ENCODE measurements at regions not wholly inside any gene's neighbourhood (a gene's known extent, or its start where the extent isn't known, plus 50 kb on each side); places are given as distances from the start of the nearest gene placed in this dataset.
A peak's percentile ranks its signal among the peaks of the same experiment; 100 is the strongest.

DNA sequence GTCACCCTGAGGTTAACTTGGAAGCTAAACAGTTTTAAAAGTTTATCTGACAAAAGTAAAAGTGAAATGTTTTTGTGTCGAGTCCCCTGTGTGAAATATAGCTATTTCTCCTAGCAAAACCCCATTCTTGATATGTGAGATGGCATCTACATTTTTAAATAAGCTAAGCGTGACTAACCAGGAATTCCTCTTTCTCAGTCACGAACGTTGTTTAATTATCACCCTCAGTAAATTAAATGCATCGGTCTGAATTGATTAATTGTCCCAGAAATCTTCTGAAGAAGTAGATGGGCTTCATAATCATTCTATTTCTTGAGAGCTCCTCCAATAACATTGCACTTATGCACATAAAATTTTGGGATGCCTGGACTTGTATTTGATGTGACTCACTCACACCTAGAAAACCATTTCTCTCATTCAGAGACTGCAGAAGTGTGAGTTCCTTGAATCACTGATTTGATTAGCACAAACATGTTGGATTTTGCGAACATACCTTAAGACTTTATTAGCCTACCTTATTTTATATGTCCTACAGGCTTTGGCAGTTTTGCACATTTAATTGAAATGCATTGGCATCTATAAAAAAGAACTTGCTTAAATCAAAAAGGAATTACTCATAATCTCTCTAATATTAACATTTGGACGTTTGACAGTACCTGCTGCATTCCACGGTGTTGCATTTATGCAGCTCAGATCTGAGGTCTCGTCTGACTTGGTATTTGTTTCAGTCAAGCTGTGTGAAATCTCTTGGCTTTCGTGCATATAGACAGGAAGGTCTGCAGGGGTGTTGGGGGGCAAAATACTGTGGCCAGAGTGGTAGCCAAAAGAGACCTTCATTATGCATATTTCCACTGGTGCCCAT lies 475.2 kb downstream of the EPHA4 start:
- no peak for DNase-seq (ENCODE audit: extremely low read depth, low read depth)

GRCh38 chr2:221097568-221097915 lies 474.6 kb downstream of the EPHA4 start:
- DNase-seq (ENCODE audit: extremely low read depth, low read depth), result no peak

DNA sequence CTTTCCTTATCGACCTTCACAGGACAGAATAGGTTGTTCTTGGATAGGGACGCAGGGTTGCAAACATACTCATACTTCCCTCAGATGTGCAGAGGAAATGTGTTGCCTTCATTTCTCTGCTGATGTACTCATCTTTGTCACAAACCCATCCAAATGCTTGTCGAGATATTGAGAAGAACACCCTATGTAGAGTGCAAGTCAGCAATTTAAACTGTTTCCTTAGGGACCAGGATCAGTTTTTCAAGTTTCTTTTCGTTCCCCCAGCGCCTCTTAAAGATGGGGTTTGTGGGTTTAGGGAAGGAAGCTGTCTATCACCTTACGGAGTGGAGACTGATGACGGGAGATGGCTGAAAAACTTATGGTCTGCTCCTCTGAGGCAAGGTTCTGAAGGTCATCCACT lies 474.2 kb downstream of the EPHA4 start:
- no peak for DNase-seq (ENCODE audit: extremely low read depth, low read depth)

- DNase-seq (ENCODE audit: extremely low read depth, low read depth), result no peak
Observed at GRCh38 chr2:221100467-221101089, 471.5 kb downstream of the EPHA4 start.

DNA sequence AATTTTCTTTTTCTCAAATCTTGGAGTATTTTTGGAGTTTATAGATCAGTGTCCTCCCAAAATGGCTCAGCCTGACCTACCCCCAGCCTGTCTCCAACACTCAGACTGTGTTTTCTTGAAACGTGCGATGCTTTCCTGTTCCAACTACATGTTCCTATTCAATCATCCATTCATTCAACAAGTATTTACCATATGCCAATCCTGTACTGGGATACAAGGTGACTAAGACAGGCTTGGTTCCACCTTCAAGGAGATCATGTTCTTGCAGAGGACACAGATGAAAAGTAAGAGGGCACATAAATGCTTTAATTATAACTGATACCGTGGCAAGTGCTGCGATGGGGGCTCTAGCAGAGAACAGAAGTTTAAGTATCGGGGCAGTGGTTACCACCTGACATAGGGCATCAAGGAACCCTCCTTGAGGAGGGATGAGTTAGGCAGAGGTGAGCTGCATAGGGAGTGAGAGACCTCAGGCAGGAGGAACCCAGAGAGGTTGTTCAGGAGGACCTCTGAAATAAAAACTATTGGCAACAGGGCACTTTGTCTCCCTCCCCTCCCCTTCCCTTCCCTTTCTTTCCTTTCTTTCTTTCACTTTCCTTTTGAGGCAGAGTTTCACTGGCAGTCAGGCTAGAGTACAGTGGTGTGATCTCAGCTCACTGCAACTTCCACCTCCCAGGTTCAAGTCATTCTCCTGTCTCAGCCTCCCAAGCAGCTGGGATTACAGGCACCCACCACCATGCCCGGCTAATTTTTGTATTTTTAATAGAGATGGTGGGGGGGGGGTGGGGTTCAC lies 469.0 kb downstream of the EPHA4 start:
- no peak for DNase-seq (ENCODE audit: extremely low read depth, low read depth)

DNA sequence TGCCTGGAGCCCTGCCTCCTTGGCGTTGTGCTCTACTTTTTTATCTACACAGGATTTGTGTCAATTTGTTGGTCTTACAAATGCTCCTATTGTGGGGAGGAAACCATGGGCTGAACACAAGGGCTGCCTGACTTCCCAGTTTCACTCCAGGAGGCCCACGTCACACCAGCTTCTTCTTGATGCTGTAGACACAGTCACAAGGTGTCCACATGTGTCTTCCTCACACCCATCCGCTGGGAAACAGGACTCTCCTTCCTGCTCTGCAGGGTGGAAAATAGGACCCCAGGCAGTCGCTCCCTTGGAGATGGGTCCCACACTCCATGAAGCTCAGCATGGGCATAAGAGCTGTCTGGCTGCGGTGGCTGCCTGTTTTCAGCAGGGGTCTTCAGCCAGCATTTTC lies 468.2 kb downstream of the EPHA4 start:
- no peak for DNase-seq (ENCODE audit: extremely low read depth, low read depth)

DNA sequence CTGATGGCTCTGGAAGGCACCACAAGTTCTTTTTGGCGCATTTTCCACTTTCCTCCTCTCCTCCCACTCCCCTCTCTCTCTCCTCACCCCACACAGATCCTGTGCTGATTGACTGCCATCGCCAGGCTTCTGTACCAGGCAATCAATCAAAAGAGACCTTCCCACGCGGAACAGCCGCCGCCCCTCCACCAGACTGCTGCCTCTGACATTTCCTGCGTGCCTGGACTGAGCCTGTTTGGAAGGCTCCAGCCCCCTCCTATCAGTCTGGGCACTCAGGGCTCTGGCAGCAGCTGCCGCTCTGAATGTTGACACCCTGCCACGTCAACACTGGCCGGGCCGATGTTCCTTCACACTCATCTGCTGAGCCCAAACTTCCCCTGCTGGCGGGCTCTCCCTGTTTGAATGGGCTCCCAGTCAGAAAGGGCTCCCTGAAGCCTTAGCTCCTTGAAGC lies 467.7 kb downstream of the EPHA4 start:
- peak; percentile 26 for DNase-seq (ENCODE audit: extremely low read depth, low read depth)

DNA sequence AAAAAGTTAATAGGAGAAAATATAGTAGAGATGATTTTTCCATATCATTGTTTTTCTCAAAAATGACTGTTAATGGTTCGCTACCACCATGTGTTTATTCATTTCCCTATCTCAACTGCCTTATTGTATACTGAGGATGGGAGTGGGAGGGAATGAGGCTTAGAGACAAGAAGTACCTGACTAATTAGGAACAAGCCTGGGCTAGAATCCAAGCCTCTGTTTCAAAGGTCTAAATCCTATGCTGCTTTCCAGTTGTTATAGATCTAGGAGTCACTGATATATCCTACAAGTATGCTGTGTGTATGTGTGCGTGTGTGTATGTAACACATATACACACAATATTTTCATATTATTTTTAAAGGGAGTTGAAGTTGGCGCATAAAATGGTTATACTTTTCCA lies 465.9 kb downstream of the EPHA4 start:
- no peak for DNase-seq (ENCODE audit: extremely low read depth, low read depth)

DNA sequence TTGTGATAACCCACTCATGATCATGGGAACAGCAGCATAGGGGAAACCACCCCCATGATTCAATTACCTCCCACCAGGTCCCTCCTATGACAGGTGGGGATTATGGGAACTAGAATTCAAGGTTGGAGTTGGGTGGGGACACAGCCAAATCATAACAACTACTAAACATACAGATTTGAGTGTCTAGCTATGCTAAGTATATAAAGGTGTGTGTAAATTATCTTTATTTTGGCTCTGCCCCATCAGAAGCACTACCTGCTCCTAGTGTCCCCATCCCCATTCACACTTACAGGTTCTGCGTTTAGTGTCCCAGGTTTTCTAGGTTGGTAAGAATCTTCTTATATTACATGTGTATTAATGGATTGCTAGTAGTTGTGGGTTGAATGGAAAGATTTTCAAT lies 464.7 kb downstream of the EPHA4 start:
- DNase-seq (ENCODE audit: extremely low read depth, low read depth), result no peak

DNA sequence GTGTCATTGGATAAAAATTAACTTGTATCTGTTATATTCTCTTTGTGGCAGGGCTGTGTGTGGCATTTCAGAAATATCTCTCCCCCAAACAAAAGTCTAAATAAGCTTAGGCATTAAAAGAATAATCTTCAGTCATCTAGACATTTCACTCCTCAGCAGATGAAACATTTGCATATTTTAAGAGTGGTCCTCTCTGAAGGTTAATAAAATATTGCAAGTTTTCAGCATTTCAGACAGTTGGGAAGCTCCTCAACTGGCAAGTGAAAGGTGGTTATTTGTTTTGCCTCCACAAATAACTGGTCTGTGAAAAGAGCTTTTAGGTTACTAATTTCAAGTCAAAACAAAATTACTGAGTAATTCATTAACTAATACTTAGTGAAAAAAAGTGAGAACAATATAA lies 462.6 kb downstream of the EPHA4 start:
- no peak for DNase-seq (ENCODE audit: extremely low read depth, low read depth)

- DNase-seq (ENCODE audit: extremely low read depth, low read depth), result no peak
Observed at GRCh38 chr2:221111739-221112138, 460.4 kb downstream of the EPHA4 start.

GRCh38 chr2:221112744-221113143 lies 459.4 kb downstream of the EPHA4 start:
- no peak for DNase-seq (ENCODE audit: extremely low read depth, low read depth)

DNA sequence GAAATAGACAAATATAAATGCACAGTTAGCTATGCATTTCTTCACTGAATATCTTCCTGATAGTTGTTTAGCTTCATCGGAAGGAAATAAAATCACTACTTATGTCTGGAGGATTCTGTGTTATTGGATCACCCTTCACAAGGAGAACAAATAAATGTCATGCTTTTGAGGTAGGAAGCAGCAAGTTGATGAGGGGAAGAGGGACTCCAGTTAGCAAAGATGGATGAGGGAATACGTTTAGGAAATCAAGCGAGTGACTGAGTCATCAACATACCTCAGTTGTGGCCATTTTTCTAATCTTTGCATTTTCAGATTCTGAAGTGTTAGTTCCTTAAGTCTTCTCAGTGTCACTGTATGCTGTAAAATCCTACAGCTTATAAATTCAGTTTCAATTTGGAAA lies 456.2 kb downstream of the EPHA4 start:
- no peak for DNase-seq (ENCODE audit: extremely low read depth, low read depth)

GRCh38 chr2:221120643-221121042 lies 451.5 kb downstream of the EPHA4 start:
- DNase-seq (ENCODE audit: extremely low read depth, low read depth), result no peak

DNA sequence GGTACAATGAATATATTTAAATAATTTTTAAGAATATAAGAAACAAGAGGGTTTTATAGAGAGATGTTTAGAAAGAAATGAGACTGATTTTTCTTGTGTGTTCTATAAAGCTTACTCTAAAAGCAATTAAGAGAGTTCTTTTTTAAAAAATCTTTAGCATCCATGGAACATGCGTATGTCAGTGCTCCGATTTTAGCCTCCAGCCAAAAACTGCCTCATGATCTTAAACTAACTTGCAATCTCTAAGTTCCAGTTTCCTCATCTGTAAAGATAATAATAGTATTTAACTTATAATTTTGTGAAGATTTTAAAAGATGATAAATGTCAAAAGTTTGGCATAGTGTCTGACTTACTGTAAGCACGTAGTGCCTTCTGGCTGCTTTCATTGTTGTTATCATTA lies 448.7 kb downstream of the EPHA4 start:
- DNase-seq (ENCODE audit: extremely low read depth, low read depth), result no peak

DNA sequence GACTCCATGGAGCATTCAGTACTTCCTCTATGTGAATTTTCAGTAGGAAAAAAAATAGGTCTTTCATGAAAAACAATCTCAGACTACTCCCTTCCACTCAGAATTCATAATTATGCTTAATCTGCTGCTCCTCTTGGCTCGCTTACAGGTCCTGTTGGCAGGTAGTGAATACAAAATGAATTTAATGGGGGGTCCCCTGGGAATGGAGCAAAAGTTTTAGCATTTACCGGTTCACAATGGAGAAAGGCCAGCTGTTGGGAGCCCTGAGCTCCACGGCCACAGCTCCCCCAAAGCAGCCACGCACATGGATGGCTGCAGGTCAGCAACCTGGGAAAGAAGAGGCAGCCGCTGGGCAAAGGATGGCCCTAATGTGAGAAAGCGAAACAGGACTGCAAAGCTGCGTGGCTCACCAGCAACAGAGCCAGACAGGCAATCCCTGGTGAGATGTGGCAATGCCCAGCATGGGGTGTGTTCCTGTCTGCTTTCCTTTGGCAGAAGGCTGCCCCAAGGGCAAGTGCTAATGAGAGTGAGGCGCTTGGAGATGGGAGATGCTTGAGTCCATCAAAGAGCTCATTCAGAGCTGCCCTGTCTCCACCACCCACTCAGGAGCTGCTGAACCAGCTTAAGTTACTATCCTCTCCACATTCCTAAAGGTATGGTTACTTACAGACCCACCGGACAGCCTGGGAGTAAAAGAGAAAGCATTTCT lies 447.4 kb downstream of the EPHA4 start:
- DNase-seq (ENCODE audit: extremely low read depth, low read depth), result no peak

DNA sequence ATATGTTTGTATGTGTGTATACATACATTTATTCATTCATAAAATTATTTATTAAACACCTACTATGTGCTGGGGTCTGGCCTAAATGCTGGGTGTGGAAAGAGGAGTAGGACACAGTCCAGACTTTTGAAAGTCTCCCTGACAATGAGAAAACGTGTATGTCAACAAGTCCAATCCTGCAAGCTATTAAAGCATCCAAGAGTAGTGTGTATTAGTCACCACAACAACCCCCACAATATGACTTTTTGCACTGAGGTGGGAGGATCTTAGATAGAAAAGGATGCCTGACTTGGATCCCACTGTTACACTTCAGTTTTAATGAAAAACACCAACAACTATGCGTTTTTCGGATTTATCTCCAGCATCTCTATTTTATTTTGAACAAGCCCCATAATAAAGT lies 446.4 kb downstream of the EPHA4 start:
- no peak for DNase-seq (ENCODE audit: extremely low read depth, low read depth)

- DNase-seq (ENCODE audit: extremely low read depth, low read depth), result no peak
Observed at GRCh38 chr2:221129657-221130056, 442.4 kb downstream of the EPHA4 start.

- no peak for DNase-seq (ENCODE audit: extremely low read depth, low read depth)
Observed at GRCh38 chr2:221130431-221130830, 441.7 kb downstream of the EPHA4 start.

GRCh38 chr2:221133941-221134340 lies 438.2 kb downstream of the EPHA4 start:
- no peak for DNase-seq (ENCODE audit: extremely low read depth, low read depth)

DNA sequence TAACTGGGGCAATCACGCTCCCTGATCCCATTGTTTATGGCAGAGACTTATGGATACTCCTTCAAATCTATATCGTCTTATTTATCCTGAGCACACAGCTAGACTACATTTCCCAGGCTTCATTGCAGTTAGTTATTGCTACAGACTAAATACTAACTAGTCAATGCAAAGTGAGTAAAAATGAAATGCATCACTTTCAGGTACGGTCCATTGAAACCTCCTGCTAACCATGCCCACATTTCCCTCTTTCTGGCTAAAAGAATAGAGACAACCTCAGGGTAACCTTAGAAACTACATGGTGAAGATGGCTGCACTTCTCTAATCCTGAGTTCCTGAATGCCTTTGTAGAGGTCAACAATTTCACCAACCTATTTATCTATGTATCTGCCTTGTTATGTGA lies 437.4 kb downstream of the EPHA4 start:
- no peak for DNase-seq (ENCODE audit: extremely low read depth, low read depth)
